ENCODE measurements at regions not wholly inside any gene's neighbourhood (a gene's known extent, or its start where the extent isn't known, plus 50 kb on each side); places are given as distances from the start of the nearest gene placed in this dataset.

- no peak for ATAC-seq
- no peaks in the 10 kb centered on the region for H3K27me3 ChIP-seq (ENCODE audit: control insufficient read depth in 2 of 2, insufficient read depth in 2 of 2, low read length in 2 of 2)
- no peak overlapping the region for H2AFZ ChIP-seq (ENCODE audit: low read depth, low read length)
- no peak for TF ChIP-seq FOXJ2 (tag; IDR thresholded peaks at IDR 0.05)
- TF ChIP-seq KAT7 (CRISPR knock-in tag; IDR thresholded peaks at IDR 0.05; ENCODE audit: borderline replicate concordance) = no peak
- no peak for TF ChIP-seq FOXJ3 (CRISPR knock-in tag; IDR thresholded peaks at IDR 0.05)
- TF ChIP-seq MAZ (CRISPR knock-in tag; conservative IDR thresholded peaks at IDR 0.05 in 1 of 2, IDR thresholded peaks at IDR 0.05 in 1 of 2) = no peak
- no peaks in the 10 kb centered on the region for H3K4me1 ChIP-seq (replicated peaks in 1 of 2; ENCODE audit: control insufficient read depth in 2 of 2, insufficient read depth in 2 of 2, low read length in 2 of 2)
- intact Hi-C loops (cut with micrococcal nuclease) (no loop called here), in situ Hi-C loops (cut with MboI) (no loop called here)
- no peak overlapping the region for H3K27ac ChIP-seq (ENCODE audit: extremely low read depth, low read depth, low read length)
- H3K4me3 ChIP-seq = no peak overlapping the region
- no peak for DNase-seq (ENCODE audit: extremely low read depth in 1 of 4, low spot score in 3 of 4)
- BruUV-seq (replicated peaks) = no TSS peak
- CTCF ChIA-PET (ENCODE audit: low intra/inter-chr PET ratio) = no interaction called here
- no peaks in the 10 kb centered on the region for H3K36me3 ChIP-seq (ENCODE audit: control insufficient read depth, insufficient read depth, low read length)
- POLR2A ChIA-PET = interaction anchor here (0.6 kb wide), 1 partner anchor 169 kb away, joined by 3 read pairs; no protein-coding TSS in a partner anchor
- no peak for FAIRE-seq
- H3K9ac ChIP-seq (ENCODE audit: insufficient read depth in 1 of 2, low read depth in 2 of 2, low read length in 2 of 2) = no peak overlapping the region
- H3K4me2 ChIP-seq (ENCODE audit: insufficient read depth, low read length) = no peak overlapping the region
- H3K9me1 ChIP-seq (ENCODE audit: control insufficient read depth, insufficient read depth, low read length) = no peaks in the 10 kb centered on the region
- no peaks in the 10 kb centered on the region for H3K79me2 ChIP-seq (ENCODE audit: control insufficient read depth, insufficient read depth, low read length)
- H4K20me1 ChIP-seq (replicated peaks; ENCODE audit: control insufficient read depth, insufficient read depth, low read length) = no peaks in the 10 kb centered on the region
- H3K9me3 ChIP-seq (replicated peaks; ENCODE audit: control insufficient read depth, insufficient read depth, low read depth, low read length) = no peaks in the 10 kb centered on the region
- WGBS (ENCODE audit: insufficient coverage, low coverage, missing lambda C conversion rate) = 0% methylated on average over 2 of the region's 2 CpGs
Observed at GRCh38 chr9:85339338-85339737, 402.4 kb downstream of the AGTPBP1 start.

GRCh38 chr9:85334228-85334627, 407.5 kb downstream of the AGTPBP1 start:
- BruUV-seq (replicated peaks) = no TSS peak
- ChIA-PET CTCF (ENCODE audit: low intra/inter-chr PET ratio) (no interaction called here), POLR2A (no interaction called here)
- WGBS (ENCODE audit: insufficient coverage, low coverage, missing lambda C conversion rate) = 4% methylated on average over 2 of the region's 2 CpGs
- ATAC-seq = no peak
- Histone ChIP-seq H3K9me3 (replicated peaks; ENCODE audit: control insufficient read depth, insufficient read depth, low read depth, low read length) (no peaks in the 10 kb centered on the region), H2AFZ (ENCODE audit: low read depth, low read length) (no peak overlapping the region), H3K9me1 (ENCODE audit: control insufficient read depth, insufficient read depth, low read length) (no peaks in the 10 kb centered on the region), H3K9ac (ENCODE audit: insufficient read depth in 1 of 2, low read depth in 2 of 2, low read length in 2 of 2) (no peak overlapping the region), H3K4me3 (no peak overlapping the region), H4K20me1 (replicated peaks; ENCODE audit: control insufficient read depth, insufficient read depth, low read length) (no peaks in the 10 kb centered on the region), H3K27ac (ENCODE audit: extremely low read depth, low read depth, low read length) (no peak overlapping the region), H3K36me3 (ENCODE audit: control insufficient read depth, insufficient read depth, low read length) (no peaks in the 10 kb centered on the region), H3K79me2 (ENCODE audit: control insufficient read depth, insufficient read depth, low read length) (no peaks in the 10 kb centered on the region), H3K4me1 (replicated peaks in 1 of 2; ENCODE audit: control insufficient read depth in 2 of 2, insufficient read depth in 2 of 2, low read length in 2 of 2) (no peaks in the 10 kb centered on the region), H3K27me3 (ENCODE audit: control insufficient read depth in 2 of 2, insufficient read depth in 2 of 2, low read length in 2 of 2) (no peaks in the 10 kb centered on the region), H3K4me2 (ENCODE audit: insufficient read depth, low read length) (no peak overlapping the region)
- intact Hi-C loops (cut with micrococcal nuclease) (no loop called here), in situ Hi-C loops (cut with MboI) (no loop called here)
- FAIRE-seq = no peak
- no peak for DNase-seq (ENCODE audit: extremely low read depth in 1 of 4, low spot score in 3 of 4)
- TF ChIP-seq CBFA2T2 (conservative IDR thresholded peaks at IDR 0.05) (no peak), CREBBP (IDR thresholded peaks at IDR 0.05; ENCODE audit: low read depth, low read length) (no peak)
